ENCODE measurements at regions not wholly inside any gene's neighbourhood (a gene's known extent, or its start where the extent isn't known, plus 50 kb on each side); places are given as distances from the start of the nearest gene placed in this dataset.

GRCh38 chr12:90122681-90123080 is 414.0 kb upstream of the ATP2B1 start:
- no peak for DNase-seq

GRCh38 chr12:90120627-90121026 is 412.0 kb upstream of the ATP2B1 start:
- no peak for DNase-seq

GRCh38 chr12:90112666-90113065 is 404.0 kb upstream of the ATP2B1 start:
- no peak for DNase-seq

- DNase-seq: peak; percentile 63
Observed at GRCh38 chr12:90111791-90112580, 403.3 kb upstream of the ATP2B1 start.

- no peak for DNase-seq
Observed at GRCh38 chr12:90106568-90106967, 397.9 kb upstream of the ATP2B1 start.

GRCh38 chr12:90102957-90103652 is 394.5 kb upstream of the ATP2B1 start:
- DNase-seq: no peak

GRCh38 chr12:90100579-90100978 is 391.9 kb upstream of the ATP2B1 start:
- DNase-seq: no peak

- DNase-seq: no peak
Observed at GRCh38 chr12:90099288-90099687, 390.6 kb upstream of the ATP2B1 start.

- no peak for DNase-seq
Observed at GRCh38 chr12:90098132-90098779, 389.6 kb upstream of the ATP2B1 start.

- DNase-seq: no peak
Observed at GRCh38 chr12:90091809-90092208, 383.2 kb upstream of the ATP2B1 start.

- no peak for DNase-seq
Observed at GRCh38 chr12:90090929-90091651, 382.5 kb upstream of the ATP2B1 start.

- no peak for DNase-seq
Observed at GRCh38 chr12:90086281-90086680, 377.6 kb upstream of the ATP2B1 start.

GRCh38 chr12:90085494-90086274 is 377.0 kb upstream of the ATP2B1 start:
- no peak for DNase-seq

GRCh38 chr12:90084018-90084417 is 375.4 kb upstream of the ATP2B1 start:
- DNase-seq: no peak

GRCh38 chr12:90080616-90081015 is 372.0 kb upstream of the ATP2B1 start:
- no peak for DNase-seq

GRCh38 chr12:90079529-90080210 is 371.0 kb upstream of the ATP2B1 start:
- no peak for DNase-seq

- DNase-seq: no peak
Observed at GRCh38 chr12:90078344-90078743, 369.7 kb upstream of the ATP2B1 start.

GRCh38 chr12:90077756-90078155 is 369.1 kb upstream of the ATP2B1 start:
- no peak for DNase-seq

GRCh38 chr12:90076851-90077319 is 368.2 kb upstream of the ATP2B1 start:
- no peak for DNase-seq

GRCh38 chr12:90075685-90076084 is 367.0 kb upstream of the ATP2B1 start:
- no peak for DNase-seq

- DNase-seq: no peak
Observed at GRCh38 chr12:90074086-90074485, 365.4 kb upstream of the ATP2B1 start.

All from hindlimb muscle (tissue), 1 donor.